Stimulated activated CD4-positive, alpha-beta T cell treated with anti-CD3 and anti-CD28 coated beads, Interleukin-2, amount 100 ng/mL, for 24 hours (primary cell): ENCODE measurements at regions not wholly inside any gene's neighbourhood (a gene's known extent, or its start where the extent isn't known, plus 50 kb on each side); places are given as distances from the start of the nearest gene placed in this dataset.
"Not testable (repeated sequence)": the region's sequence is repeated elsewhere in the genome, so short reads cannot be mapped to it uniquely, and the experiment has no call there.

Experiments used
- DNase-seq, 2 donors: peaks; one replicate each; pipeline ENCODE4 v3.0.0-alpha.2; 2020

DNA sequence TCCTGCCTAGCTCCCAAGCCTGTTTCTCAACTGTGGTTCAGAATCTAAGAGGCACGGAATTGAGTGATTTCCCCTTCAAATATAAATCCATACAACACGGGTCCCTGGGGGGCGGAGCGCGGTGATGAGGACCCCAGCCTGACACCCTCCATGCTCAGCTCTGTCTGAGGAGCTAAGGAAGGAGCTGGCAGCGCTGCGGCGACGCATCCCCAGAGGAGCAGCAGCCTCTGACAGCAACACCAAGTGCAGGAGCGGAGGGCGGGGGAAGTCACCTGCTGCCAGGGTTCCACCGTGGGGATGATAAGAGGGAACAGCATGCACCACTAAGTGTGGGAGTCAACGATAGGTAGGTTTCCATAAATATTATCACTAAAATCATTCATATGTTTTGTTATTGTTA, 72.6 kb upstream of the VWC2 start:
- no peak for DNase-seq

DNA sequence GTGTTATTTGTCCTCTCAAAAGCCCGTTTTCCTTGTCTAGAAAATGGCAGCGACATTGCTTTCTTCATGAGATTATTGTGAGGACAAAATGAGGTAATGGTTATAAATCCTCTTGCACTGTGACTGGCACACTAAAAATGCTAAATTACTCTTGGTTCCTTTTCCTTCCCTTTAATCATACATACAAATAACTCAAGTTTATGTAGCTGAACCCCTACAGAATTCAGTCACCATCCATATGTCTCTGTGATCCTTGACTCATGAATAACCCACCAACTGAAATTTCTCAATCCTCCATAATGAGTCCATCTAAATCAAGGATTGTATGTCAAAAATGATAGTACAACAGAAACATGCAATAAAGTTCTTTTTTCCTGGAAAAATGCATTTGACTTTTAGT, 71.3 kb upstream of the VWC2 start:
- no peak for DNase-seq

DNA sequence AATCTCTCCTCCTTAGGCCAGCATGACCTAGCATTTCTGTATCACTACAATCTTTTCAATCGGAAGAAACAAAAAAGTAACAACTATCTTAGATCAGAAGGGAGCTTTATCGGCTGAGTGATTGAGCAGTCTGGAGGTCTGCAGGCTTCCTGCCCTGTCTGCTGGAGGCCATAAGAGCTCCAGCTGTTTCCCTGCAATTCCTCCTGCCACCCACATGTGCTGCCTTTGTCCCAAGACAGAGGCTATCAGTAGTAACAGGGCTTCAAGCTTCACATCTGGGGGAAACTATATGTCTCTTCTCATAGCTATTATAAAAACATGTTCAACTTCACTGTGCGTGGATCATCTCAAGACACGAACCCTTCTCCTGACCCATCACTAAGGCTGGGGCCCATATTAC, 70.1 kb upstream of the VWC2 start:
- no peak for DNase-seq

DNA sequence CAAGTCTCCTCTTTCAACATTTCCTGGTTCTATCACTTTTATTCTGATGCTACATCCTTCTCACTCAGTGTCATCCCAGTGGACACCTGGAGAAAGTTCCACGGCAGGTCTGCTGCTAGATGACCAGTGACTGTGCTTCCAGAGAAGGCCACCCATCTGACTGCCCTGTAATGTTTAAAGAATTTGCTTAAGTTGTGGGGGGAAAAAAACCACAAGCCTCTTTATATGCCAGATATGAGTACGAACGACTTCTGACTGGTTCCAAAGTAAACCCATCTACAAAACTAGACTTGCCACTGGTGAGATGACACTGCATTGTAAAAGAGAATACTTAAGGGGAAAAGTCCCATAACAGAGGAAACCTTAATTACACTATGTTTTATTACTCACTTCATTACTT, 69.6 kb upstream of the VWC2 start:
- no peak for DNase-seq

DNA sequence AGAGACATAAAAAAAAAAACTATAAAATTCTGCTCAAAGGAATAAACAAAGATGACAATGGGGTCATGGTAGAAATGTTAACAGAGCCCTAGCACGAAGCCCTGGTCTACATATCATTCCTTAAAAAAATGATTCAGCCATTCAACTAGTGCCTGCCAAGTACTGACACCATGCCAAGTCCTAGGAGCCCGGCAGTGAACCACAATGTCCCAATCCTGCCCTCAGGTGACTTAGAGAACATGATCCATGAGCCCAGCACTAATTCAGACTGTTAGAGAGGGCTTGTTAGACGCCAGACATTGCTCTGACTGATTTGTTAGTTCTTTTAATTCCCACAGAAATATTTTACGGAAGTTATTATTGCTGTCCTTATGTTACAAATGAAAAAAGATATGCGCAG, 67.3 kb upstream of the VWC2 start:
- no peak for DNase-seq

DNA sequence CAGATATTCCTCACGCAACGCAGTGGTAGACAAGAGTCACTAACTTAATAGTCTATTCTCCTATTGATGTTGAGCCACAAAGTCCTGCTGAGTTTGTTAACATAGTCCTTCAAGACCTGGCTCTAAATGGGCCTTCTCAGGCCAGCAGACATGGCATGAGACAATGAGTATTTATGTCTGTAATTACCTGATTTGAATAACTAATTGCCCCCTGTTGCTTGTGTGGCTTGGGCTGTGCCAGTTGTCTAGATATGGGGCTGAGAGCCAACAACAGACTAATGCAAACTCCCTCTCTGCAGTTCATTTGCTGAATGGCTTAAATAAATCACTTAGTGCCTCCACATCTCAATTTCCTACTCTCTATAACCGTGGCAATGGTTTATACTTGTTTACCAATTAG, 65.5 kb upstream of the VWC2 start:
- DNase-seq: no peak

DNA sequence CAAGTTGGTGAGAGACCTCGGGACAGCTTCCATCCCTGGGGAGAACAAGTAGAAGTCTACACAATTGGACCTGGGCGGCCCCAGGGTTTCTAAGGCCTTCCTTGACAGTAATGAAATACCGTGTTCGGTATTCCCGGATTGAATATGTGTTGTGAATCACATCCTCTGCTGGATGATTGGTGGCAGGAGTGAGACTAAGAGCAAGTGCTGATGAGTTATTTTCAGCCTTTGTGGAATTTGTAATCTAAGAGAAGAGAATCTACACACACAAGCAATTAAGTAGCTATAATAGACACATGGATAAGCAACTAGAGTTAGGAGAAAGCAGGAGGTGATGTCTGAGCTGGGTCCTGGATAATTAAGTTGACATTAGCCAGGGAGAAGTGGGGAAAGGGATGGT, 64.8 kb upstream of the VWC2 start:
- no peak for DNase-seq

DNA sequence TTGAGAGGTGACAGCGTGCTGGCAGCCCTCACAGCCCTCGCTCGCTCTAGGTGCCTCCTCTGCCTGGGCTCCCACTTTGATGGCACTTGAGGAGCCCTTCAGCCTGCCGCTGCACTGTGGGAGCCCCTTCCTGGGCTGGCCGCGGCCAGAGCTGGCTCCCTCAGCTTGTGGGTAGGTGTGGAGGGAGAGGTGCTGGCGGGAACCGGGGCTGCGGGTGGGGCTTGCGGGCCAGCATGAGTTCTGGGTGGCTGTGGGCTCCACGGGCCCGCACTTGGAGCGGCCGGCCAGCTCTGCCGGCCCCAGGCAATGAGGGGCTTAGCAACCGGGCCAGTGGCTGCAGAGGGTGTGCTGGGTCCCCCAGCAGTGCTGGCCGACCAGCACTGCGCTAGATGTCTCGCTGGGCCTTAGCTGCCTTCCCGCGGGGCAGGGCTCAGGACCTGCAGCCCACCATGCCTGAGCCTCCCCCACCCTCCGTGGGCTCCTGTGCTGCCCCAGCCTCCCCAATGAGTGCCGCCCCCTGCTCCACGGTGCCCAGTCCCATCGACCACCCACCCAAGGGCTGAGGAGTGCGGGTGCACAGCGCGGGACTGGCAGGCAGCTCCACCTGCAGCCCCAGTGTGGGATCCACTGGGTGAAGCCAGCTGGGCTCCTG, 62.2 kb upstream of the VWC2 start:
- not testable (repeated sequence) for DNase-seq

DNA sequence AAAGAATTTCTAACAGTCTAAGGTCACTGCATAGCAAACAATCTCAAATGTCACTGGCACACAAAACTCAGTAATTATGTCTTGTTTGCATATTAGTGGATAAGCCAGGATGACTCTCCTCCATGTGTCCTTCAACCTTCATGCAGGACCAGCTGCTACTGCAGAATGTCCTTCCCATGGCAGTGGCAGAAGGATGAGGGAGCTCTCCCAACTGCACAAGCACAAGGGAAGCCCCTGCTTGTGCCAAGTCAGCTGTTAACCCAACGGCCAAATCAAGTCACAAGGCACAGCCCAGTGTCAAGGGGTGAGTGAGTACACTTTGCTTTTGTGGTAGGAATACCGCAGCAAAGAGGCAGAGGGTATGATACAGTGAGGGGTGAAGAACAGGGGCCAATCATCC, 59.3 kb upstream of the VWC2 start:
- DNase-seq: no peak

DNA sequence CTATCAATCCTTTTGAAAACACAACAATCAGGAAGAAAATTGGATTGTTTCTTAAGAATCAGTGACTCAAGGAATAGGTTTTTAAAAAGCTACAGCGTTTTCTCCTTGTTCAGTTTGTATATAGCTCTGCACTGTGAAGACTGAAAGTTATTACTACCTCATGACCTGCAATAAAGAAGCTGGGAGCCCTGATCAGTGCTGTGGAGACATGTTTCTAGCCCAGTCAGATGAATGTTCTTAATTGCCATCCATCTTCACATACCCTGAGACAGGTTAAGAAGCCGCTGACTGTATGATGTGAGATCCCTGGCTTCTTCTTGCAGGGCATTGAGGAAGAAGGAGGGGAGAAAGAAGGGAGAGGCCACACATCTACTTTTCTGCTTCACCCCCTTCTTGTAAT, 58.0 kb upstream of the VWC2 start:
- no peak for DNase-seq

DNA sequence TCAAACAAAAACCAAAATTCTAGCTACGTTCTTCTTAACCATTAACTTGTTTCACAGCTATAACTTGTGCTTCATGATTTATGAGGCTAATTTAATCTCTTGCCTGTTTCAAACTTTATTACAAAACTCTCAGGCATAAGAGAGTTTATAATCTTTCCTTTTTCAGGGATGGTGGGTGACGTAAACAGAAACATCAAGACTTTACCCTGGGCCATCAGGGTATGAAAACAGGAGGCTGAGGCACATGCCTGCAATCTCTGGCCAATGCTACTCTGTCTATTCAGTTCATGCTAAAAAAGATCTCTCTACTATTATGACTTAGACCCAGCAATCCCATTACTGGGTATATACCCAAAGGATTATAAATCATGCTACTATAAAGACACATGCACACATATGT, 55.9 kb upstream of the VWC2 start:
- DNase-seq: no peak

DNA sequence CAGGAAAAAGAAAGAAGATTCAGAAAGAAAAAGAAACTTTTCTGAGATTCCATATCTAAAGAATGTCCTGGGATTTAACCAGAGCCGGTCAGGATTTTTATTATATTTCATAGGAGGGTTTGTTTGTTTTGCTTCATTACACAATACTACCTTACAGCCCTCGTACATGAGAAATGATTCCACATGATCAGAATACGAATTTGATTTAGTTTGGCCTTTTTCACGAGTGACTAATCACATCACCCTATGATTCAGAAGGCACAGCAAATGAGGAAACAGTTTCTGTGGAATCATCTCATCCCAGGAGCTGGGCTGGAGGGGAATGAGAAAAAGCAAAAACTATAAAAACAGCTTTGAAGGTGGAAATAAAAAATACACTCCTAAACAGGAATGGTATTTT, 54.7 kb upstream of the VWC2 start:
- no peak for DNase-seq

DNA sequence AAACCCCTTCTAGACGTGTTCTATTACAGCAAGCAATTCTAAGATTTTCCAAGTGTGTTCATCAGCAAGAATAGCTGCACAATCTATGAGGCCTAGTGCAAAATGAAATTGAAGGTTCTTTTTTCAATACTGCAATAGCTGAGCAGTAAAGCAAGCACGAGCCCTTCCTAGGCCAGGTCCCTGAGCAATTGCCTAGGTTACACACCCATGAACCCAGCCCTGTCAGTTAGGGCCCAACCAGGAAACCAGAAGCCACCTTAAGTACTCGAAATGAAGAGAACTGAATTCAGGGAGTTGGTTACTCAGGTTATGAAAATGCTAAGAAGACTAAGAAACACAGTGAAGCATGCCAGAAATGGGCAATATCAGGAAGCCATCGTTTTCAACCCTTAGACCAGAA, 52.0 kb upstream of the VWC2 start:
- no peak for DNase-seq
